Limb (tissue), 2 donors: ENCODE measurements at regions not wholly inside any gene's neighbourhood (a gene's known extent, or its start where the extent isn't known, plus 50 kb on each side); places are given as distances from the start of the nearest gene placed in this dataset.
A peak's percentile ranks its signal among the peaks of the same experiment; 100 is the strongest.

Experiments used
- DNase-seq, 2 donors: peaks; one replicate each; pipeline ENCODE4 v3.0.0-alpha.2; 2016; ENCODE audit errors: extremely low spot score in 2 of 2

DNA sequence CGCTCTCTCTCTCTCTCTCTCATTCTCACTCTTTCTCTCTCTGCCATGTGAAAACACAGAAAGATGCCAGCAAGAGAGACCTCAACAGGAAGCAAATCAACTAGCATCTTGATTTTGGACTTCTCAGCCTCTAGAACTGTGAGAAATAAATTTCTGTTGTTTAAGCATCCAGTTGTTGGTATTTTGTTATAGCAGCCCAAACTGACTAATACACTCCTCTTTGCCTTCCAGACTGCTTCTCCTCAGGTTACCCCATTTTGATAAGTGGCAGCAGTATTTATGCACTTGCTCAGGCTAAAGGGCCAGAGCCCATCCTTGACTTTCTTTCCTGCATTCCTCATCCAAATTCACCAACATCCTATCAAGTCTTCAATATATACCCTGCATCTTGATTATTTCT lies 76.6 kb upstream of the NANOGP8 start:
- no peak for DNase-seq

- DNase-seq = no peak
These were observed 74.1 kb upstream of the NANOGP8 start for GRCh38 chr15:35159170-35159569.

DNA sequence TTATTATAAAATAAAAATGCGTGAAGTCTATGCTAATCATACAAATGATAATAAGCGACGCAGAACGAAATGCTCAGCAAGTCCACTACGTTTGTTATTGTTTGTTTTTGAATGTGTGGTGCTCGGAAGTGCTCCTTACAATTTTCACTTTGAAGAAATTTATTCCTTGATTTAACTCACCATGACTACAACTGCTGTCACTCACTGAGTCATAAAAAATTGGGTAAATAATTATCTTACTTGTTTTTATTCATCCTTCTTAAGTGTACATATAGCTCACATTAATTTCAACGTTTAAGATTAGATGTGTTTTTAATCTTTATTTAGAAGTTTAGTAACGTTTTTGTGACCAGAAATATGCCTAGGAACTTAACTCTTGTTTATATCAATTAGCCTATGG lies 66.7 kb upstream of the NANOGP8 start:
- no peak for DNase-seq

GRCh38 chr15:35151381-35151780 lies 66.3 kb upstream of the NANOGP8 start:
- no peak for DNase-seq

- DNase-seq = peak in 1 of 2 donors; percentile 34
These were observed 65.3 kb upstream of the NANOGP8 start for GRCh38 chr15:35150361-35150760.

DNA sequence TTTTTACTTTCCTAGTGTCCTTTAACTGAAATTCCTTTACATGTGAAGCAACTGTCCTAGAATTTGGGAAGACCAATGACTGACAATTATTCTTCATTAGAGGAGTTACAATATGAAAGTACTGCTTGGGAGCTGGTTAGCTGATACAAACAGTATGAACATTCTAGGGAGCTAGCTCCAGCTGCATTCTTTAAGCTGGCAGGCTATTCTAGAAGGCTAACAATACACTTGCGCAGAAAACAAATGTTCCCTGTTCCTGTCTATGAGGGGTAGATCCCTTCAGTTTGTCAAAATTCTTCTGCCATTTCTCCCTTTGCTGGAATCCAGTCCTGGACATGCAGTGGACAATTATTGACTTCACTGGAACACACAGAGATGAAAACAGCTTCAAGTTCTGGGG lies 60.2 kb upstream of the NANOGP8 start:
- no peak for DNase-seq

DNA sequence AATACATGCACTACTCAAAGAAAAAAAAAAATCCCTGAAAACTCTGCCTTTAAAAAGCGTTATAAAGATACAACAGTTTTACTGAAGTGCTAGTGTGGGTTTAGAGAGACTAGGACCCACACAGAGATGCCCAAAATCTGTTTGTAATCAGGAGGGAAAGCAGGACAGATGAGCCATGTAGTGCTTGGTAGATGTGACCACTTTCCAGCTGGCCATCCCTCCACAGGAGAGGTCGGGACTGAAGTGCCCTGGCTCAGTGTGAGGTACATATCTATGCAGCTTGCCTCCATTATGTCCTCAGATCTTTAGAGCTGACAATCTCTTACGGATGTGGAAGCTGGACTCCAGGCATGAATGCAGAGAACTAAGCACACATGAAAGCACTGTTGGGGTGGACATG lies 57.5 kb upstream of the NANOGP8 start:
- no peak for DNase-seq

GRCh38 chr15:35141743-35142471 lies 56.8 kb upstream of the NANOGP8 start:
- peak in 1 of 2 donors; percentile 27 for DNase-seq

GRCh38 chr15:35139822-35140221 lies 54.7 kb upstream of the NANOGP8 start:
- no peak for DNase-seq

DNA sequence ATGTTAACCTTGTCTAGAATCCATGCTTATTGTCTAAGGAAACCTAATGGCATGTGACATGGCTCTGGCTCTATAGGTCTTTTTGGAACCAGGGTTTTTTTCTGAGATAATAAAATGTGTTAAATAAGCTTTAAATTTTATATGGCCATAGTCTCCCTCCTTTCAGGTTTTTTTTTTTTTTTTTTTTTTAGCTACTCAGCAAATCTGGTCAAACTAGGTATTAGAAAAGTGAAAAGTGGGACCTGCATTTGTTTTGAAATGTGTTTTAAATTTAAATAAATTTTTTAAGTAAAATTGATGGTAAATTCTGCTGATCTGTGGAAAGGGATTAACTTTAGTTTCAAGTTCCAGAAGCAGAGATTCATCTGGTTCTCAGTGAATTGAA lies 52.1 kb upstream of the NANOGP8 start:
- DNase-seq = no peak

GRCh38 chr15:35136321-35137189 lies 51.5 kb upstream of the NANOGP8 start:
- no peak for DNase-seq
